Gastrocnemius medialis (tissue), 4 donors: ENCODE measurements at regions not wholly inside any gene's neighbourhood (a gene's known extent, or its start where the extent isn't known, plus 50 kb on each side); places are given as distances from the start of the nearest gene placed in this dataset.
"Not testable (repeated sequence)": the region's sequence is repeated elsewhere in the genome, so short reads cannot be mapped to it uniquely, and the experiment has no call there.

ENCODE experiments used
- ATAC-seq, 2 donors: fragments of 150-250 bp; one replicate each; pipeline ENCODE4 v1.9.1; 2016
- DNase-seq, 2 donors: peaks; one replicate each; pipeline ENCODE4 v3.0.0-alpha.2; 2019
- H3K27ac ChIP-seq, 4 donors: fragments of 200-600 bp; sonication (generic); 1 replicate in 1 of 4; 2 replicates in 3 of 4; pipeline ENCODE4 v1.5.1; 2016 to 2018; ENCODE audit warnings: mild to moderate bottlenecking in 2 of 4, moderate library complexity in 1 of 4
- H3K27me3 ChIP-seq, 3 donors: fragments of 200-600 bp; sonication (generic) in 2 of 3; 1 replicate in 1 of 3; 2 replicates in 2 of 3; pipeline versions ENCODE4 v1.5.1 to v1.6.0; 2016 to 2019; ENCODE audit warnings: mild to moderate bottlenecking in 1 of 3, moderate library complexity in 1 of 3
- H3K36me3 ChIP-seq, 2 donors: fragments of 200-600 bp; sonication (generic) in 1 of 2; one replicate each; pipeline ENCODE4 v1.5.1; 2017 to 2018
- H3K4me1 ChIP-seq, 2 donors: fragments of 200-600 bp; sonication (generic) in 1 of 2; one replicate each; pipeline ENCODE4 v1.5.1; 2016 to 2017; ENCODE audit warnings: mild to moderate bottlenecking in 2 of 2
- H3K4me3 ChIP-seq, 4 donors: fragments of 200-600 bp; sonication (generic) in 3 of 4; 1 replicate in 1 of 4; 2 replicates in 3 of 4; pipeline ENCODE4 v1.5.1; 2016 to 2019; ENCODE audit warnings: mild to moderate bottlenecking in 2 of 4
- H3K9me3 ChIP-seq, 3 donors: fragments of 200-600 bp; sonication (generic) in 2 of 3; 1 replicate in 1 of 3; 2 replicates in 2 of 3; pipeline ENCODE4 v1.5.1; 2016 to 2019
- CTCF ChIP-seq, 5 experiments: fragments of 450-650 bp in 3 of 5; fragments of 200-600 bp in 2 of 5; sonication (generic) in 2 of 5; IDR thresholded peaks in 4 of 5; conservative IDR thresholded peaks in 1 of 5; 1 replicate in 4 of 5; 2 replicates in 1 of 5; pipeline ENCODE4 v1.5.1; 2016 to 2019; ENCODE audit warnings: antibody characterized with exemption in 5 of 5, mild to moderate bottlenecking in 3 of 5, moderate library complexity in 3 of 5
- POLR2A ChIP-seq, 2 donors: fragments of 450-650 bp; IDR thresholded peaks; one replicate each; pipeline ENCODE4 v1.6.1; 2017; ENCODE audit warnings: antibody characterized with exemption in 2 of 2, mild to moderate bottlenecking in 2 of 2, moderate library complexity in 2 of 2
- in situ Hi-C, 4 donors: fragments of 200-750 bp; cut with MboI; loops; one replicate each; pipeline versions ENCODE4 v1.15.0 to v1.8.0; 2017; ENCODE audit warnings: low sequenced_read_pairs in 4 of 4
- intact Hi-C: fragments of 100-400 bp; cut with DNase I; formaldehyde crosslinking; loops from one replicate; pipeline ENCODE4 v1.15.1; 2023; ENCODE audit warnings: low total_unique reads

GRCh38 chr3:194032828-194033435, 103.0 kb upstream of the HES1 start:
- intact Hi-C loops = no loop called here
- ATAC-seq = no peak
- in situ Hi-C loops = no loop called here

GRCh38 chr3:194034346-194035336, 101.3 kb upstream of the HES1 start:
- no peaks in the 10 kb centered on the region for H3K4me1 ChIP-seq
- ATAC-seq (no peak), DNase-seq (no peak)
- TF ChIP-seq POLR2A (IDR thresholded peaks at IDR 0.05) (no peak), CTCF (IDR thresholded peaks at IDR 0.05 in 4 of 5, conservative IDR thresholded peaks at IDR 0.05 in 1 of 5) (no peak)
- H3K36me3 ChIP-seq = no peaks in the 10 kb centered on the region
- H3K27ac ChIP-seq = no peak overlapping the region
- in situ Hi-C loops = no loop called here
- no peak overlapping the region for H3K4me3 ChIP-seq
- H3K9me3 ChIP-seq = no peaks in the 10 kb centered on the region
- intact Hi-C loops = no loop called here
- no peaks in the 10 kb centered on the region for H3K27me3 ChIP-seq

More at GRCh38 chr3:194032828-194033435, 103.0 kb upstream of the HES1 start:
- Histone ChIP-seq H3K4me1 (no peaks in the 10 kb centered on the region), H3K9me3 (no peaks in the 10 kb centered on the region), H3K27me3 (no peaks in the 10 kb centered on the region), H3K27ac (no peak overlapping the region), H3K4me3 (no peak overlapping the region), H3K36me3 (no peaks in the 10 kb centered on the region)
- TF ChIP-seq POLR2A (IDR thresholded peaks at IDR 0.05) (no peak), CTCF (IDR thresholded peaks at IDR 0.05 in 4 of 5, conservative IDR thresholded peaks at IDR 0.05 in 1 of 5) (no peak)
- no peak for DNase-seq

- no peaks in the 10 kb centered on the region for H3K9me3 ChIP-seq
- TF ChIP-seq POLR2A (IDR thresholded peaks at IDR 0.05) (no peak), CTCF (IDR thresholded peaks at IDR 0.05 in 4 of 5, conservative IDR thresholded peaks at IDR 0.05 in 1 of 5) (no peak)
Measured at GRCh38 chr3:194035406-194036138, 100.4 kb upstream of the HES1 start.

GRCh38 chr3:194036842-194037241, 99.1 kb upstream of the HES1 start:
- intact Hi-C loops = no loop called here
- H3K36me3 ChIP-seq = no peaks in the 10 kb centered on the region
- H3K9me3 ChIP-seq = no peaks in the 10 kb centered on the region
- H3K4me3 ChIP-seq = no peak overlapping the region
- no peaks in the 10 kb centered on the region for H3K27me3 ChIP-seq
- H3K27ac ChIP-seq = no peak overlapping the region
- in situ Hi-C loops = no loop called here
- no peaks in the 10 kb centered on the region for H3K4me1 ChIP-seq
- DNase-seq (no peak), ATAC-seq (no peak)
- no peak for TF ChIP-seq POLR2A (IDR thresholded peaks at IDR 0.05)
- TF ChIP-seq CTCF (IDR thresholded peaks at IDR 0.05 in 4 of 5, conservative IDR thresholded peaks at IDR 0.05 in 1 of 5) = no peak

More at GRCh38 chr3:194035406-194036138, 100.4 kb upstream of the HES1 start:
- DNase-seq (no peak), ATAC-seq (no peak)
- H3K36me3 ChIP-seq = no peaks in the 10 kb centered on the region
- intact Hi-C loops (no loop called here), in situ Hi-C loops (no loop called here)
- H3K27me3 ChIP-seq = no peaks in the 10 kb centered on the region
- H3K4me3 ChIP-seq = no peak overlapping the region
- H3K27ac ChIP-seq = no peak overlapping the region
- no peaks in the 10 kb centered on the region for H3K4me1 ChIP-seq

GRCh38 chr3:194038346-194038745, 97.6 kb upstream of the HES1 start:
- in situ Hi-C loops, intact Hi-C loops: not testable (repeated sequence)

More at GRCh38 chr3:194038346-194038745, 97.6 kb upstream of the HES1 start:
- not testable (repeated sequence) for H3K4me1 ChIP-seq, ATAC-seq, H3K9me3 ChIP-seq, H3K4me3 ChIP-seq, H3K27me3 ChIP-seq, DNase-seq, H3K36me3 ChIP-seq, H3K27ac ChIP-seq
